Hepatocyte (in vitro differentiated cells): ENCODE measurements at regions not wholly inside any gene's neighbourhood (a gene's known extent, or its start where the extent isn't known, plus 50 kb on each side); places are given as distances from the start of the nearest gene placed in this dataset.
"Not testable (repeated sequence)": the region's sequence is repeated elsewhere in the genome, so short reads cannot be mapped to it uniquely, and the experiment has no call there.

Experiments
- DNase-seq: peaks from one replicate; pipeline ENCODE4 v3.0.0-alpha.2; 2016; ENCODE audit warnings: low spot score
- H2AFZ ChIP-seq: fragments of 200-600 bp; sonication (generic); 2 replicates; pipeline ENCODE4 v1.6.0; 2016; ENCODE audit warnings: antibody characterized with exemption, mild to moderate bottlenecking
- H3K27ac ChIP-seq: fragments of 200-600 bp; sonication (generic); 2 replicates; pipeline ENCODE4 v1.5.1; 2016; ENCODE audit warnings: mild to moderate bottlenecking
- H3K27me3 ChIP-seq: fragments of 200-600 bp; sonication (generic); 2 replicates; pipeline ENCODE4 v1.6.1; 2016
- H3K36me3 ChIP-seq: fragments of 200-600 bp; sonication (generic); replicated peaks from 2 replicates; pipeline ENCODE4 v1.5.1; 2016; ENCODE audit warnings: low read depth; ENCODE audit not compliant: insufficient read depth
- H3K4me1 ChIP-seq: fragments of 200-600 bp; sonication (generic); 2 replicates; pipeline ENCODE4 v1.5.1; 2016; ENCODE audit warnings: mild to moderate bottlenecking, moderate library complexity; ENCODE audit not compliant: insufficient read depth
- H3K4me2 ChIP-seq: fragments of 200-600 bp; sonication (generic); 2 replicates; pipeline ENCODE4 v1.6.0; 2016
- H3K4me3 ChIP-seq: fragments of 200-600 bp; sonication (generic); 2 replicates; pipeline ENCODE4 v1.5.1; 2016; ENCODE audit warnings: mild to moderate bottlenecking
- H3K79me2 ChIP-seq: fragments of 200-600 bp; sonication (generic); 2 replicates; pipeline ENCODE4 v1.6.0; 2017; ENCODE audit warnings: mild to moderate bottlenecking
- H3K9me2 ChIP-seq: fragments of 200-600 bp; sonication (generic); replicated peaks from 2 replicates; pipeline ENCODE4 v1.6.0; 2017; ENCODE audit warnings: mild to moderate bottlenecking; ENCODE audit not compliant: insufficient read depth
- H3K9me3 ChIP-seq: fragments of 200-600 bp; sonication (generic); 2 replicates; pipeline ENCODE4 v1.5.1; 2016; ENCODE audit warnings: low read depth, mild to moderate bottlenecking
- H4K20me1 ChIP-seq: fragments of 200-600 bp; sonication (generic); 2 replicates; pipeline ENCODE4 v1.6.0; 2016; ENCODE audit warnings: mild to moderate bottlenecking; ENCODE audit not compliant: insufficient read depth, poor library complexity, severe bottlenecking
- CTCF ChIP-seq: fragments of 200-600 bp; sonication (generic); IDR thresholded peaks from 2 replicates; pipeline ENCODE4 v1.5.1; 2016; ENCODE audit warnings: antibody characterized with exemption, mild to moderate bottlenecking; ENCODE audit not compliant: poor library complexity
- EZH2 ChIP-seq: fragments of 200-600 bp; sonication (generic); IDR thresholded peaks from 2 replicates; pipeline ENCODE4 v1.6.1; 2016; ENCODE audit warnings: antibody characterized with exemption, mild to moderate bottlenecking, borderline replicate concordance
- EZH2phosphoT487 ChIP-seq: fragments of 200-600 bp; sonication (generic); IDR thresholded peaks from one replicate; pipeline ENCODE4 v1.6.1; 2018; ENCODE audit warnings: antibody characterized with exemption, mild to moderate bottlenecking, low read depth, moderate library complexity; ENCODE audit not compliant: unreplicated experiment, severe bottlenecking
- WGBS: methylation state at CpG from one replicate; pipeline ENCODE4 v1.1.6; 2016; ENCODE audit warnings: low lambda C conversion rate; ENCODE audit errors: missing lambda C conversion rate; 5-methylcytosine and 5-hydroxymethylcytosine counted together

GRCh38 chrX:1874899-1875298, 260.0 kb downstream of the ASMT start:
- no peaks in the 10 kb centered on the region for H3K9me3 ChIP-seq
- no peaks in the 10 kb centered on the region for H3K27me3 ChIP-seq
- H4K20me1 ChIP-seq, result no peaks in the 10 kb centered on the region
- no peak overlapping the region for H3K4me3 ChIP-seq
- WGBS, result 91% methylated on average over 9 of the region's 9 CpGs
- H3K4me1 ChIP-seq, result no peaks in the 10 kb centered on the region
- no peak for DNase-seq
- no peaks in the 10 kb centered on the region for H3K79me2 ChIP-seq
- no peak overlapping the region for H3K4me2 ChIP-seq
- H3K9me2 ChIP-seq, result no peaks in the 10 kb centered on the region
- H3K36me3 ChIP-seq, result no peaks in the 10 kb centered on the region
- no peak overlapping the region for H2AFZ ChIP-seq
- TF ChIP-seq EZH2phosphoT487 (no peak), CTCF (no peak), EZH2 (no peak)
- no peak overlapping the region for H3K27ac ChIP-seq

GRCh38 chrX:1876041-1876440, 261.2 kb downstream of the ASMT start:
- H3K79me2 ChIP-seq, result no peaks in the 10 kb centered on the region
- TF ChIP-seq CTCF (no peak), EZH2 (no peak), EZH2phosphoT487 (no peak)
- no peak overlapping the region for H2AFZ ChIP-seq
- no peaks in the 10 kb centered on the region for H3K9me3 ChIP-seq
- no peaks in the 10 kb centered on the region for H3K27me3 ChIP-seq
- no peaks in the 10 kb centered on the region for H4K20me1 ChIP-seq
- no peak for DNase-seq
- H3K36me3 ChIP-seq, result no peaks in the 10 kb centered on the region
- H3K4me3 ChIP-seq, result no peak overlapping the region
- H3K4me1 ChIP-seq, result no peaks in the 10 kb centered on the region
- no peak overlapping the region for H3K4me2 ChIP-seq
- no peak overlapping the region for H3K27ac ChIP-seq
- WGBS, result 96% methylated on average over 7 of the region's 7 CpGs
- H3K9me2 ChIP-seq, result no peaks in the 10 kb centered on the region

- Histone ChIP-seq H3K27me3 (no peaks in the 10 kb centered on the region), H4K20me1 (no peaks in the 10 kb centered on the region), H2AFZ (no peak overlapping the region), H3K79me2 (no peaks in the 10 kb centered on the region), H3K4me1 (no peaks in the 10 kb centered on the region), H3K27ac (no peak overlapping the region), H3K4me2 (no peak overlapping the region), H3K4me3 (no peak overlapping the region), H3K9me3 (no peaks in the 10 kb centered on the region), H3K36me3 (no peaks in the 10 kb centered on the region), H3K9me2 (no peaks in the 10 kb centered on the region)
- DNase-seq, result no peak
- 84% methylated on average over 7 of the region's 7 CpGs for WGBS
- no peak for TF ChIP-seq EZH2
- TF ChIP-seq CTCF, result no peak
- no peak for TF ChIP-seq EZH2phosphoT487
Measured at GRCh38 chrX:1877780-1878179, 262.9 kb downstream of the ASMT start.

- H3K27me3 ChIP-seq, H3K4me1 ChIP-seq, H3K4me3 ChIP-seq, DNase-seq, H4K20me1 ChIP-seq, H3K27ac ChIP-seq, H3K36me3 ChIP-seq, H2AFZ ChIP-seq, H3K9me3 ChIP-seq, H3K79me2 ChIP-seq, H3K9me2 ChIP-seq, H3K4me2 ChIP-seq: not testable (repeated sequence)
- WGBS, result 84% methylated on average over 2 of the region's 10 CpGs
Measured at GRCh38 chrX:1880884-1881817, 266.3 kb downstream of the ASMT start.
